ENCODE measurements at regions not wholly inside any gene's neighbourhood (a gene's known extent, or its start where the extent isn't known, plus 50 kb on each side); places are given as distances from the start of the nearest gene placed in this dataset.
A peak's percentile ranks its signal among the peaks of the same experiment; 100 is the strongest.

DNA sequence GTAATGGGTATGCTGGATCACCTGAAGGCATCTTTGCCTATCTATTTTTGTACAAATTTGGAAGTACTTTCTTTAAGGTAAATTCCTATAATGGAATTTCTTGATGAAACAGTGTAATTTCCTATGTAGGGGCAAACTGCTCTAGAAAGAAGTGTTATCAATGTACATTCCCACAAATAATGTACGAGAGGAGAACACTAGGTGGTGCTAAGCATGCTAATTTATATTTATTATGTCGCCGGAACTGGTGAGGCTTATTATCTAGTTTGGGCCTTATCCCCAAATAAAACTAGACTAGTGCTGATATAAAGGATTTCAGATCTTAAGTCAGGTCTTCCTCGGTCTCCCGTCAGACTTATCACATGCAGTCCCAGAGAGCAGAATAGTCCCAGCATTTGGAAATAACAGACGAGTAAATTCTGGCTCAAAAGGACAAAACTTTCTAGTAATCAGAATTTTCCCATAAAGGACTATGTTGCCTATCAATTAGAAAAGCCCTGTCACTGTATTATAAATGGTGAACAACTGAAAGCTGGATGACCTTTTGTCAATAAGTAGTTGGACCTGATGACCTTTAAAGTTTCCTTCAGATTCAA lies 86.9 kb upstream of the RBBP8 start:
- TF ChIP-seq, protein P1, sequence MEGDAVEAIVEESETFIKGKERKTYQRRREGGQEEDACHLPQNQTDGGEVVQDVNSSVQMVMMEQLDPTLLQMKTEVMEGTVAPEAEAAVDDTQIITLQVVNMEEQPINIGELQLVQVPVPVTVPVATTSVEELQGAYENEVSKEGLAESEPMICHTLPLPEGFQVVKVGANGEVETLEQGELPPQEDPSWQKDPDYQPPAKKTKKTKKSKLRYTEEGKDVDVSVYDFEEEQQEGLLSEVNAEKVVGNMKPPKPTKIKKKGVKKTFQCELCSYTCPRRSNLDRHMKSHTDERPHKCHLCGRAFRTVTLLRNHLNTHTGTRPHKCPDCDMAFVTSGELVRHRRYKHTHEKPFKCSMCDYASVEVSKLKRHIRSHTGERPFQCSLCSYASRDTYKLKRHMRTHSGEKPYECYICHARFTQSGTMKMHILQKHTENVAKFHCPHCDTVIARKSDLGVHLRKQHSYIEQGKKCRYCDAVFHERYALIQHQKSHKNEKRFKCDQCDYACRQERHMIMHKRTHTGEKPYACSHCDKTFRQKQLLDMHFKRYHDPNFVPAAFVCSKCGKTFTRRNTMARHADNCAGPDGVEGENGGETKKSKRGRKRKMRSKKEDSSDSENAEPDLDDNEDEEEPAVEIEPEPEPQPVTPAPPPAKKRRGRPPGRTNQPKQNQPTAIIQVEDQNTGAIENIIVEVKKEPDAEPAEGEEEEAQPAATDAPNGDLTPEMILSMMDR (IDR thresholded peaks at IDR 0.05; ENCODE audit: poor library complexity, severe bottlenecking), result peak; percentile 50
- TF ChIP-seq POLR2AphosphoS5 (IDR thresholded peaks at IDR 0.05) (no peak), TAF1 (IDR thresholded peaks at IDR 0.05; ENCODE audit: low read depth) (no peak), MXI1 (conservative IDR thresholded peaks at IDR 0.05; ENCODE audit: poor library complexity, severe bottlenecking) (no peak), EP300 (conservative IDR thresholded peaks at IDR 0.05; ENCODE audit: poor library complexity, severe bottlenecking) (no peak), EZH2 (IDR thresholded peaks at IDR 0.05; ENCODE audit: borderline replicate concordance, insufficient read depth, low read length, poor library complexity, severe bottlenecking) (no peak)
- TF ChIP-seq, protein P2, sequence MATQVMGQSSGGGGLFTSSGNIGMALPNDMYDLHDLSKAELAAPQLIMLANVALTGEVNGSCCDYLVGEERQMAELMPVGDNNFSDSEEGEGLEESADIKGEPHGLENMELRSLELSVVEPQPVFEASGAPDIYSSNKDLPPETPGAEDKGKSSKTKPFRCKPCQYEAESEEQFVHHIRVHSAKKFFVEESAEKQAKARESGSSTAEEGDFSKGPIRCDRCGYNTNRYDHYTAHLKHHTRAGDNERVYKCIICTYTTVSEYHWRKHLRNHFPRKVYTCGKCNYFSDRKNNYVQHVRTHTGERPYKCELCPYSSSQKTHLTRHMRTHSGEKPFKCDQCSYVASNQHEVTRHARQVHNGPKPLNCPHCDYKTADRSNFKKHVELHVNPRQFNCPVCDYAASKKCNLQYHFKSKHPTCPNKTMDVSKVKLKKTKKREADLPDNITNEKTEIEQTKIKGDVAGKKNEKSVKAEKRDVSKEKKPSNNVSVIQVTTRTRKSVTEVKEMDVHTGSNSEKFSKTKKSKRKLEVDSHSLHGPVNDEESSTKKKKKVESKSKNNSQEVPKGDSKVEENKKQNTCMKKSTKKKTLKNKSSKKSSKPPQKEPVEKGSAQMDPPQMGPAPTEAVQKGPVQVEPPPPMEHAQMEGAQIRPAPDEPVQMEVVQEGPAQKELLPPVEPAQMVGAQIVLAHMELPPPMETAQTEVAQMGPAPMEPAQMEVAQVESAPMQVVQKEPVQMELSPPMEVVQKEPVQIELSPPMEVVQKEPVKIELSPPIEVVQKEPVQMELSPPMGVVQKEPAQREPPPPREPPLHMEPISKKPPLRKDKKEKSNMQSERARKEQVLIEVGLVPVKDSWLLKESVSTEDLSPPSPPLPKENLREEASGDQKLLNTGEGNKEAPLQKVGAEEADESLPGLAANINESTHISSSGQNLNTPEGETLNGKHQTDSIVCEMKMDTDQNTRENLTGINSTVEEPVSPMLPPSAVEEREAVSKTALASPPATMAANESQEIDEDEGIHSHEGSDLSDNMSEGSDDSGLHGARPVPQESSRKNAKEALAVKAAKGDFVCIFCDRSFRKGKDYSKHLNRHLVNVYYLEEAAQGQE (IDR thresholded peaks at IDR 0.05; ENCODE audit: borderline replicate concordance), result no peak

Measured in neural cell (in vitro differentiated cells).